GM12878 (cell line): ENCODE measurements at regions not wholly inside any gene's neighbourhood (a gene's known extent, or its start where the extent isn't known, plus 50 kb on each side); places are given as distances from the start of the nearest gene placed in this dataset.

Experiments
- BACH1 ChIP-seq: fragments of 450-650 bp; IDR thresholded peaks from 2 replicates; pipeline ENCODE4 v1.6.1; 2017; ENCODE audit warnings: mild to moderate bottlenecking, borderline replicate concordance
- BMI1 ChIP-seq: fragments of 450-650 bp; IDR thresholded peaks from 2 replicates; pipeline ENCODE4 v1.6.1; 2016; ENCODE audit warnings: mild to moderate bottlenecking, moderate library complexity, borderline replicate concordance
- CBX3 ChIP-seq: fragments of 200-600 bp; sonication (generic); IDR thresholded peaks from 2 replicates; pipeline ENCODE4 v1.6.1; 2016; ENCODE audit warnings: low read depth, borderline replicate concordance
- CTCF ChIP-seq, 3 experiments: IDR thresholded peaks in 2 of 3; conservative IDR thresholded peaks in 1 of 3; 2 replicates each; pipeline ENCODE4 v1.5.1; 2011; ENCODE audit warnings: low read depth in 3 of 3, low read length in 3 of 3, mild to moderate bottlenecking in 3 of 3, control low read depth in 2 of 3, moderate library complexity in 2 of 3, inconsistent platforms in 1 of 3, mixed read lengths in 1 of 3; ENCODE audit not compliant: control insufficient read depth in 2 of 3, insufficient read depth in 1 of 3; ENCODE audit errors: extremely low read depth in 1 of 3
- ELK1 ChIP-seq: IDR thresholded peaks from 2 replicates; pipeline ENCODE4 v1.6.1; 2012; ENCODE audit warnings: low read depth, low read length, improper control_type of control experiment
- IKZF1 ChIP-seq: fragments of 450-650 bp; conservative IDR thresholded peaks from 2 replicates; pipeline ENCODE4 v1.6.1; 2017; ENCODE audit warnings: antibody characterized with exemption, mild to moderate bottlenecking
- KDM1A ChIP-seq: fragments of 200-600 bp; sonication (generic); IDR thresholded peaks from 2 replicates; pipeline ENCODE4 v1.6.1; 2016; ENCODE audit warnings: borderline replicate concordance
- POLR2AphosphoS2 ChIP-seq: IDR thresholded peaks from 2 replicates; pipeline ENCODE4 v1.6.1; 2011; ENCODE audit warnings: low read depth, mild to moderate bottlenecking, low read length, improper control_type of control experiment, moderate library complexity
- SPI1 ChIP-seq: IDR thresholded peaks from 2 replicates; pipeline ENCODE4 v1.6.1; 2011; ENCODE audit warnings: low read depth, mild to moderate bottlenecking, low read length, moderate library complexity, borderline replicate concordance; ENCODE audit not compliant: insufficient read depth
- TAF1 ChIP-seq: IDR thresholded peaks from 2 replicates; pipeline ENCODE4 v1.6.1; 2011; ENCODE audit warnings: mild to moderate bottlenecking, low read depth, low read length, borderline replicate concordance
- ZNF24 ChIP-seq: fragments of 450-650 bp; IDR thresholded peaks from 2 replicates; pipeline ENCODE4 v1.6.1; 2017; ENCODE audit warnings: antibody characterized with exemption, mild to moderate bottlenecking

DNA sequence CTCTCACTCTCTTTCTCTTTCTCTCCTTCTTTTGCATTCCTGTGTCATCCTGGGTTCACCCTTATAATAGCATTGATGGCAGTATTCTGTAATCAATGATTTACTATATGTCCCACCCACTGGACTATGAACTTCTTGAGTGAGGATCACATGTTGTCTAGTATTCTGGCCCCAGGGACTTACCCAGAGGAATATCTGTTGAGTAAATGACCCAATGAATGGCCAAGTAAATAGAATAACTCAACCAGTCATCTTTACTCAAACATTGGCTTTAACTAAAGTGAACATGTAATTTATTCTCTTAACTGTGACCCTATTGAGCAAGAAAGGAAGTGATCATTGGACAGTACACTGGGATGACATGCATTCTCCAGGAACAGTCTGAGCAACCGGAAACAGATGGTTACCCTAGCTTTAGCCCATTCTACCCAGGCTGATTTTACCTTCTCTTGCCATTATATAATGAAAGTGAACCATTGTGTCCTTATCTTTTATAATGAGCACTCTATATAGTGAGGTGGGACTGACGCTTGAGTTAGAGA, 94.5 kb upstream of the SOX14 start:
- TF ChIP-seq IKZF1: no peak
- no peak for TF ChIP-seq KDM1A
- no peak for TF ChIP-seq TAF1
- TF ChIP-seq CTCF (IDR thresholded peaks at IDR 0.05 in 2 of 3, conservative IDR thresholded peaks at IDR 0.05 in 1 of 3; ENCODE audit: control insufficient read depth in 2 of 3, extremely low read depth in 1 of 3, insufficient read depth in 1 of 3, low read depth in 3 of 3, low read length in 3 of 3): no peak
- TF ChIP-seq POLR2AphosphoS2: no peak
- no peak for TF ChIP-seq ELK1
- TF ChIP-seq BMI1: no peak
- TF ChIP-seq BACH1: no peak
- TF ChIP-seq SPI1: no peak
- no peak for TF ChIP-seq ZNF24
- TF ChIP-seq CBX3: no peak
